A673 (cell line): ENCODE measurements at regions not wholly inside any gene's neighbourhood (a gene's known extent, or its start where the extent isn't known, plus 50 kb on each side); places are given as distances from the start of the nearest gene placed in this dataset.

Experiments used
- BruUV-seq: library from RNA; stranded (reverse); fragments of 400-500 nt; replicated peaks from 2 replicates; lab custom pipeline; 2021; lab: Mats Ljungman, UMichigan
- CTCF ChIA-PET: fragments of 300-600 bp; sonication (Branson Sonifier 250); formaldehyde crosslinking; loops from one replicate; lab custom pipeline; 2022; ENCODE audit warnings: antibody characterized with exemption; lab: Charles Lee
- POLR2A ChIA-PET: fragments of 300-600 bp; sonication (Branson Sonifier 250); formaldehyde crosslinking; loops from one replicate; lab custom pipeline; 2022; ENCODE audit warnings: antibody characterized with exemption; ENCODE audit not compliant: low non-redundant PET; lab: Charles Lee
- DNase-seq: peaks from one replicate; pipeline ENCODE4 v3.0.0-alpha.2; 2015; ENCODE audit warnings: low spot score
- H3K27ac ChIP-seq: fragments of 200-600 bp; sonication (generic); 2 replicates; pipeline ENCODE4 v1.5.1; 2016; ENCODE audit warnings: mixed run types, low read depth, mild to moderate bottlenecking, mixed read lengths, antibody characterized with exemption, low read length; ENCODE audit not compliant: poor library complexity, severe bottlenecking
- H3K27me3 ChIP-seq: fragments of 200-600 bp; sonication (generic); replicated peaks from 2 replicates; pipeline ENCODE4 v1.6.1; 2017; ENCODE audit warnings: mixed run types, low read depth, mild to moderate bottlenecking, mixed read lengths, antibody characterized with exemption, low read length; ENCODE audit not compliant: insufficient read depth, poor library complexity
- H3K36me3 ChIP-seq: fragments of 200-600 bp; sonication (generic); 2 replicates; pipeline ENCODE4 v1.6.1; 2016; ENCODE audit warnings: mixed run types, mild to moderate bottlenecking, mixed read lengths, antibody characterized with exemption, low read length; ENCODE audit not compliant: insufficient read depth, poor library complexity, severe bottlenecking
- H3K4me1 ChIP-seq: fragments of 200-600 bp; sonication (generic); 2 replicates; pipeline ENCODE4 v1.6.1; 2017; ENCODE audit warnings: mixed run types, mild to moderate bottlenecking, mixed read lengths, antibody characterized with exemption, low read length; ENCODE audit not compliant: insufficient read depth, poor library complexity, severe bottlenecking
- H3K4me3 ChIP-seq: fragments of 200-600 bp; sonication (generic); 2 replicates; pipeline ENCODE4 v1.5.1; 2016; ENCODE audit warnings: low read depth, mixed run types, mild to moderate bottlenecking, mixed read lengths, low read length; ENCODE audit not compliant: poor library complexity, severe bottlenecking
- H3K9me3 ChIP-seq: fragments of 200-600 bp; sonication (generic); 2 replicates; pipeline ENCODE4 v1.6.1; 2016; ENCODE audit warnings: mixed run types, low read depth, mild to moderate bottlenecking, mixed read lengths, antibody characterized with exemption, low read length; ENCODE audit not compliant: poor library complexity, severe bottlenecking
- EZH2 ChIP-seq: fragments of 200-600 bp; sonication (generic); IDR thresholded peaks from 2 replicates; pipeline ENCODE4 v1.6.1; 2017; ENCODE audit warnings: borderline replicate concordance, low read depth, mild to moderate bottlenecking, mixed read lengths, antibody characterized with exemption, low read length; ENCODE audit not compliant: poor library complexity, severe bottlenecking
- intact Hi-C: fragments of 100-400 bp; cut with micrococcal nuclease; formaldehyde crosslinking; loops from one replicate; pipeline ENCODE4 v1.10.0; 2022; ENCODE audit not compliant: unreplicated experiment
- TF ChIP-seq, protein P1 (sequence below): fragments of 300-800, 200-600 bp; sonication (generic); conservative IDR thresholded peaks from 2 replicates; pipeline ENCODE4 v1.5.1; 2017; ENCODE audit warnings: low read depth, mild to moderate bottlenecking, antibody characterized with exemption, low read length, moderate library complexity, mixed read lengths

DNA sequence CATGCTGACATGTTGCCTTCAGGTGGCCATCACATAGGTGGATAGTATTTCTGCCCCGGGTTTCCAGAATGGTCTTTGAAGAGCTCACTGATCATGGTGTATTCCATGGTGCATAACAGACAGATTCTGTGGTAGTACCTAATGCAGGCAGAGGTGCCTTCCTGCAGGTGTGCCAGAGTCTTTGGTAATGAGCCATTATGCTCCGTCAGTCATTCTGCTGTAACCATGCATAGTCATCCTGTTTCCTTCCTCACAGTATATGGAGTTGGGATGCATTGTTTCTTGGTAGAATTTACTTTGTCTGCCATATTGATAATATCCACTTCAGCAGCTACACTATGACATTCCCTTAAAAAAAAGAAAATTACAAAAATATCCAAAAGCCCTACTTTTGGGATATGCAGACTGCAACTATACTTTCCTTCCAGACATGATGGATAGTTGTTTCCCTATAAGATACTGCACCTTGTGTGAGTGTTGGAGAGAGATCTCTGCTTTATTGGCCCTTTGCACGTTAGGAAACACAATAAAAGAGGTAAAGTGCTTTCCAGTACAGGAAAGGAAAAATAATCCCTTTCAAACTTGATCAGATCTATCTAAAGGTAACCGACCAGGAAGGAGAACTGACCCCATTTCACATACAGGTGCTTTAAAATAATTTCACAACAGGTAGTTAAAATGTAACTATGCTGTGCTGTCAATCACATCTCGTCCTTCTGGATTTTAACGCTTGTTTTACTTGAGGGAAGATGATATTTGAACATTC, 537.5 kb upstream of the WWC1 start:
- Histone ChIP-seq H3K9me3 (no peaks in the 10 kb centered on the region), H3K4me3 (no peak overlapping the region), H3K27ac (peak overlapping the region; percentile 75), H3K36me3 (no peaks in the 10 kb centered on the region), H3K4me1 (peaks cover 49% of the 10 kb centered on the region), H3K27me3 (no peaks in the 10 kb centered on the region)
- no peak for DNase-seq
- POLR2A ChIA-PET: interaction anchor here (0.6 kb wide), 1 partner anchor 12 kb away, joined by 4 read pairs; no protein-coding TSS in a partner anchor
- BruUV-seq: no TSS peak
- intact Hi-C loops: loop anchor here (5.0 kb wide), 1 partner anchor 57 kb away; no protein-coding TSS in a partner anchor
- CTCF ChIA-PET: no interaction called here
- TF ChIP-seq, protein P1, sequence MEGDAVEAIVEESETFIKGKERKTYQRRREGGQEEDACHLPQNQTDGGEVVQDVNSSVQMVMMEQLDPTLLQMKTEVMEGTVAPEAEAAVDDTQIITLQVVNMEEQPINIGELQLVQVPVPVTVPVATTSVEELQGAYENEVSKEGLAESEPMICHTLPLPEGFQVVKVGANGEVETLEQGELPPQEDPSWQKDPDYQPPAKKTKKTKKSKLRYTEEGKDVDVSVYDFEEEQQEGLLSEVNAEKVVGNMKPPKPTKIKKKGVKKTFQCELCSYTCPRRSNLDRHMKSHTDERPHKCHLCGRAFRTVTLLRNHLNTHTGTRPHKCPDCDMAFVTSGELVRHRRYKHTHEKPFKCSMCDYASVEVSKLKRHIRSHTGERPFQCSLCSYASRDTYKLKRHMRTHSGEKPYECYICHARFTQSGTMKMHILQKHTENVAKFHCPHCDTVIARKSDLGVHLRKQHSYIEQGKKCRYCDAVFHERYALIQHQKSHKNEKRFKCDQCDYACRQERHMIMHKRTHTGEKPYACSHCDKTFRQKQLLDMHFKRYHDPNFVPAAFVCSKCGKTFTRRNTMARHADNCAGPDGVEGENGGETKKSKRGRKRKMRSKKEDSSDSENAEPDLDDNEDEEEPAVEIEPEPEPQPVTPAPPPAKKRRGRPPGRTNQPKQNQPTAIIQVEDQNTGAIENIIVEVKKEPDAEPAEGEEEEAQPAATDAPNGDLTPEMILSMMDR: no peak
- TF ChIP-seq EZH2: no peak

DNA sequence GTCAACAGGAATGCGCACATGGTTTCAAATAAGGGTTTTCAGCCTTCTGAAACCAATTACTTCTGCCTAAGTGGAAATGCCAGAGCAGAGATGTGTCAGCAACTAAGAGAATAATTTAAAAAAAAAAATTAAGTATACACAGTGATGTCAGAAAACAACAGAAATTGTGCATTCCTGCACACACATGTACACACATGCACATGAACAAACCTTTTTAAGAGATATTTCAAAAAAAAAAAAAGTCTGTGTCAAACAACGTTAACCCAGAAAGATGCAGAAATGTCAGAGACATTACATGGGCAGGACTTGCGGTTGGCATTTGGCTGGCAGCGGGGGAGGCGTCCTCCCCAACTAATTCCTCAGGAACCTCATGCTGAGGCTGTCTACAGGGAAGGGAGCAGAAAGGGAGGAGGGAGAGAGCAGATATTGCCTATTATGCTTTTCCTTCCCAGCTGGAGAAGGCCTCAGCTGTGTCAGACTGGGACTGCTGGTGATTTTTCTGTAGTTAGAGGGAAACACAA, 536.9 kb upstream of the WWC1 start:
- Histone ChIP-seq H3K27ac (peak overlapping the region; percentile 75), H3K9me3 (no peaks in the 10 kb centered on the region), H3K4me3 (peak overlapping the region; percentile 40), H3K4me1 (peaks cover 54% of the 10 kb centered on the region), H3K36me3 (no peaks in the 10 kb centered on the region), H3K27me3 (no peaks in the 10 kb centered on the region)
- ChIA-PET POLR2A (interaction anchor here (0.6 kb wide), 1 partner anchor 13 kb away, joined by 4 read pairs; no protein-coding TSS in a partner anchor), CTCF (no interaction called here)
- peak; percentile 93 for DNase-seq
- TF ChIP-seq, protein P1: no peak
- no peak for TF ChIP-seq EZH2
- no TSS peak for BruUV-seq
- intact Hi-C loops: loop anchor here (5.0 kb wide), 1 partner anchor 57 kb away; no protein-coding TSS in a partner anchor

DNA sequence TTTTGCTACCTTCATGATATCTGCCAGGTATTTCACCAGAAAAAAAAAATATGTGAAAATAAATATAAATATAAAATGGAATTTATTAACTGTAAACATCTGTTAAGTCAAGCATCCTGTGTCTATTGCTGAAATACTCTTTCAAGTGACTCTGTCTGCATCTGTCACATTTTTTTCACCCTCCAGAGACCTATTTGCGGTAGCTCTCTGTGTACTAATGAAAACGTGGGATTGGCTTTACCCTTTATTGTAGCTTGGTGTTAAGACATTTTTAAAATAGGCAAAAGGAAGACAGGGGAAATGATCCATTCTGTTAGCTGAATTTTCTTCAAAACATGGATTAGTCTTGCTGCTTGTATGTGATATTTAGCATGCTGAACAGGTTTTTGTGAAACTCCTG, 536.0 kb upstream of the WWC1 start:
- TF ChIP-seq EZH2: no peak
- TF ChIP-seq, protein P1: no peak
- H3K27me3 ChIP-seq: no peaks in the 10 kb centered on the region
- BruUV-seq: no TSS peak
- intact Hi-C loops: no loop called here
- CTCF ChIA-PET: no interaction called here
- POLR2A ChIA-PET: no interaction called here
- no peak for DNase-seq
- H3K27ac ChIP-seq: peak overlapping the region; percentile 75
- peak overlapping the region; percentile 40 for H3K4me3 ChIP-seq
- H3K9me3 ChIP-seq: no peaks in the 10 kb centered on the region
- H3K36me3 ChIP-seq: no peaks in the 10 kb centered on the region
- peaks cover 54% of the 10 kb centered on the region for H3K4me1 ChIP-seq
